Lower lobe of right lung (tissue), 2 donors: ENCODE measurements at regions not wholly inside any gene's neighbourhood (a gene's known extent, or its start where the extent isn't known, plus 50 kb on each side); places are given as distances from the start of the nearest gene placed in this dataset.

ENCODE experiments used
- ATAC-seq, 2 donors: fragments of 200-7000 bp; cut with Tn5 transposase; one replicate each; pipeline ENCODE4 v1.9.1; 2020 to 2022; ENCODE audit warnings: mild to moderate bottlenecking in 2 of 2, moderate library complexity in 2 of 2
- DNase-seq: peaks from one replicate; pipeline ENCODE4 v3.0.0-alpha.2; 2020
- H3K27ac ChIP-seq: fragments of 200-600 bp; one replicate; pipeline ENCODE4 v1.8.0; 2022
- H3K27me3 ChIP-seq: fragments of 200-600 bp; one replicate; pipeline ENCODE4 v1.8.0; 2022; ENCODE audit warnings: low read depth
- H3K36me3 ChIP-seq: fragments of 200-600 bp; one replicate; pipeline ENCODE4 v1.8.0; 2022; ENCODE audit warnings: mild to moderate bottlenecking
- H3K4me1 ChIP-seq: fragments of 200-600 bp; one replicate; pipeline ENCODE4 v1.8.0; 2022
- H3K4me3 ChIP-seq: fragments of 200-600 bp; one replicate; pipeline ENCODE4 v1.8.0; 2022; ENCODE audit warnings: mild to moderate bottlenecking
- H3K9me3 ChIP-seq: fragments of 200-600 bp; one replicate; pipeline ENCODE4 v1.8.0; 2022
- CTCF ChIP-seq: fragments of 200-600 bp; IDR thresholded peaks from one replicate; pipeline ENCODE4 v1.8.0; 2022; ENCODE audit warnings: antibody characterized with exemption, mild to moderate bottlenecking
- intact Hi-C: fragments of 100-400 bp; cut with DNase I; formaldehyde crosslinking; loops from one replicate; pipeline ENCODE4 v1.11.0; 2022
- donor health status: DM: no; HTN: yes; CAD: no; lungs with severe emphysema.

GRCh38 chr11:90911192-90911591 is 688.3 kb upstream of the CHORDC1 start:
- DNase-seq (no peak), ATAC-seq (no peak)
- H3K4me1 ChIP-seq = no peaks in the 10 kb centered on the region
- no peaks in the 10 kb centered on the region for H3K27me3 ChIP-seq
- intact Hi-C loops = no loop called here
- TF ChIP-seq CTCF = no peak
- H3K9me3 ChIP-seq = no peaks in the 10 kb centered on the region
- H3K36me3 ChIP-seq = no peaks in the 10 kb centered on the region
- H3K4me3 ChIP-seq = no peak overlapping the region
- no peak overlapping the region for H3K27ac ChIP-seq

- Histone ChIP-seq H3K36me3 (no peaks in the 10 kb centered on the region), H3K27me3 (no peaks in the 10 kb centered on the region), H3K27ac (no peak overlapping the region), H3K4me1 (no peaks in the 10 kb centered on the region), H3K9me3 (no peaks in the 10 kb centered on the region), H3K4me3 (no peak overlapping the region)
- ATAC-seq (no peak), DNase-seq (no peak)
- intact Hi-C loops = no loop called here
- TF ChIP-seq CTCF = no peak
Observed at GRCh38 chr11:90908074-90908473, 685.2 kb upstream of the CHORDC1 start.

DNA sequence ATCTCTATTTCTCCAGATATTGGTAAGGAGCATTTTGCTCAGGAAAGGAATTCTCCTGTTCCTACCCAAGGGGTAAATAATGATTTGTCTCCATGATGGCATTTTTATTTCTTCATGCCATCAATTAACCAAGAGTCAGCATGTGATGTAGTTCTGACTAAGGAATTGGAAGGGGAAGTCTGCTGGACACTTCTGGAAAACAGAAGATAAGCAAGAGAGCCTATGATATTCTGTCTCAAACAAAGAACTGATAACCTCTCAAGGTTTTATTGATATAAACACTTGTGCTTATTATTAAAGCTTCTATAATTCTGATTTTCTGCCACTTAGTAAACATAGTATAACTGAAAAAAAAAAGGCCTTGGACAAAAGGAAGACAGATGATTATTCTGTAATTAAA is 673.0 kb upstream of the CHORDC1 start:
- Histone ChIP-seq H3K36me3 (no peaks in the 10 kb centered on the region), H3K27me3 (no peaks in the 10 kb centered on the region), H3K4me3 (no peak overlapping the region), H3K4me1 (no peaks in the 10 kb centered on the region), H3K27ac (no peak overlapping the region), H3K9me3 (no peaks in the 10 kb centered on the region)
- ATAC-seq (no peak), DNase-seq (no peak)
- intact Hi-C loops = no loop called here
- TF ChIP-seq CTCF = no peak

GRCh38 chr11:90890347-90890746 is 667.5 kb upstream of the CHORDC1 start:
- TF ChIP-seq CTCF = no peak
- intact Hi-C loops = no loop called here
- H3K4me1 ChIP-seq = no peaks in the 10 kb centered on the region
- no peaks in the 10 kb centered on the region for H3K9me3 ChIP-seq
- H3K27me3 ChIP-seq = no peaks in the 10 kb centered on the region
- ATAC-seq (no peak), DNase-seq (no peak)
- no peak overlapping the region for H3K4me3 ChIP-seq
- no peaks in the 10 kb centered on the region for H3K36me3 ChIP-seq
- H3K27ac ChIP-seq = no peak overlapping the region

DNA sequence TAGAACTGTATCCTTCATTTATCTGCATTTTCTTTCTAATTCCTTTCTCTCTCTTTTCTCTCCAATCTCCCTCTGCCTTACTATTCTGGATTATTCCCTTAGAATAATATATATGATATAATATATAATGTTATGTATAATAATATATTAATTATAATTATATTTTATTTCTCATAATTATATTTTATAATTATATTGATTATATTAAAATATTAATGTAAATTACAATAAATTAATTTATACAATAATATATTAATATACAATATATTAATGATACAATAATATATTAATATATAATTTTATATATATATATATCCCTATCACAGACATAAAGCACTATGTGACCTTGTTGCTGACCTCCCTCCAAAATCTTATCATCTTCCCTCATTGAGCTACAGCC is 661.3 kb upstream of the CHORDC1 start:
- H3K27ac ChIP-seq = no peak overlapping the region
- intact Hi-C loops = no loop called here
- H3K9me3 ChIP-seq = no peaks in the 10 kb centered on the region
- H3K4me1 ChIP-seq = no peaks in the 10 kb centered on the region
- DNase-seq (no peak), ATAC-seq (no peak)
- no peaks in the 10 kb centered on the region for H3K36me3 ChIP-seq
- no peak for TF ChIP-seq CTCF
- no peaks in the 10 kb centered on the region for H3K27me3 ChIP-seq
- no peak overlapping the region for H3K4me3 ChIP-seq

- Histone ChIP-seq H3K4me1 (no peaks in the 10 kb centered on the region), H3K27ac (no peak overlapping the region), H3K4me3 (no peak overlapping the region), H3K9me3 (no peaks in the 10 kb centered on the region), H3K36me3 (no peaks in the 10 kb centered on the region), H3K27me3 (no peaks in the 10 kb centered on the region)
- no peak for DNase-seq
- ATAC-seq = no peak
- intact Hi-C loops = no loop called here
- no peak for TF ChIP-seq CTCF
Observed at GRCh38 chr11:90874986-90875385, 652.1 kb upstream of the CHORDC1 start.
